ENCODE measurements at regions not wholly inside any gene's neighbourhood (a gene's known extent, or its start where the extent isn't known, plus 50 kb on each side); places are given as distances from the start of the nearest gene placed in this dataset.

- CTCF ChIA-PET: interaction anchor here (0.8 kb wide), 1 partner anchor 27 kb away, joined by 13 read pairs; no protein-coding TSS in a partner anchor
- TF ChIP-seq, protein P1, sequence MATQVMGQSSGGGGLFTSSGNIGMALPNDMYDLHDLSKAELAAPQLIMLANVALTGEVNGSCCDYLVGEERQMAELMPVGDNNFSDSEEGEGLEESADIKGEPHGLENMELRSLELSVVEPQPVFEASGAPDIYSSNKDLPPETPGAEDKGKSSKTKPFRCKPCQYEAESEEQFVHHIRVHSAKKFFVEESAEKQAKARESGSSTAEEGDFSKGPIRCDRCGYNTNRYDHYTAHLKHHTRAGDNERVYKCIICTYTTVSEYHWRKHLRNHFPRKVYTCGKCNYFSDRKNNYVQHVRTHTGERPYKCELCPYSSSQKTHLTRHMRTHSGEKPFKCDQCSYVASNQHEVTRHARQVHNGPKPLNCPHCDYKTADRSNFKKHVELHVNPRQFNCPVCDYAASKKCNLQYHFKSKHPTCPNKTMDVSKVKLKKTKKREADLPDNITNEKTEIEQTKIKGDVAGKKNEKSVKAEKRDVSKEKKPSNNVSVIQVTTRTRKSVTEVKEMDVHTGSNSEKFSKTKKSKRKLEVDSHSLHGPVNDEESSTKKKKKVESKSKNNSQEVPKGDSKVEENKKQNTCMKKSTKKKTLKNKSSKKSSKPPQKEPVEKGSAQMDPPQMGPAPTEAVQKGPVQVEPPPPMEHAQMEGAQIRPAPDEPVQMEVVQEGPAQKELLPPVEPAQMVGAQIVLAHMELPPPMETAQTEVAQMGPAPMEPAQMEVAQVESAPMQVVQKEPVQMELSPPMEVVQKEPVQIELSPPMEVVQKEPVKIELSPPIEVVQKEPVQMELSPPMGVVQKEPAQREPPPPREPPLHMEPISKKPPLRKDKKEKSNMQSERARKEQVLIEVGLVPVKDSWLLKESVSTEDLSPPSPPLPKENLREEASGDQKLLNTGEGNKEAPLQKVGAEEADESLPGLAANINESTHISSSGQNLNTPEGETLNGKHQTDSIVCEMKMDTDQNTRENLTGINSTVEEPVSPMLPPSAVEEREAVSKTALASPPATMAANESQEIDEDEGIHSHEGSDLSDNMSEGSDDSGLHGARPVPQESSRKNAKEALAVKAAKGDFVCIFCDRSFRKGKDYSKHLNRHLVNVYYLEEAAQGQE (IDR thresholded peaks at IDR 0.05; ENCODE audit: insufficient read depth in 1 of 2, low read depth in 2 of 2, low read length in 1 of 2): no peak
- DNase-seq (ENCODE audit: low read depth, low spot score) (no peak), ATAC-seq (no peak)
- no peaks in the 10 kb centered on the region for H3K9me3 ChIP-seq (ENCODE audit: control insufficient read depth, insufficient read depth, low read depth, low read length)
- POLR2A ChIA-PET: no interaction called here
- in situ Hi-C loops (cut with HindIII; ENCODE audit: low pct_unique_long_range_greater_than_20kb, low sequenced_read_pairs) (no loop called here), intact Hi-C loops (cut with micrococcal nuclease; ENCODE audit: unreplicated experiment) (no loop called here)
- peaks cover 94% of the 10 kb centered on the region for H3K4me1 ChIP-seq (ENCODE audit: control insufficient read depth, insufficient read depth, low read length)
- BruUV-seq (replicated peaks): no TSS peak
- peaks cover 3% of the 10 kb centered on the region; the same call in 1 of the 2 replicates for H3K36me3 ChIP-seq (ENCODE audit: control insufficient read depth, insufficient read depth, low read length)
- H3K27ac ChIP-seq (ENCODE audit: low read length): peak overlapping the region; percentile 99
- 0 out of 4 replicates have a peak overlapping the region, but pooled peaks of 1 of the 2 experiments have one; percentile 35 for H3K4me3 ChIP-seq (ENCODE audit: low read depth in 2 of 2, low read length in 2 of 2)
- H3K27me3 ChIP-seq (ENCODE audit: control insufficient read depth, insufficient read depth, low read length): no peaks in the 10 kb centered on the region
These were observed 60.8 kb upstream of the PPARA start for GRCh38 chr22:46089426-46090035.

DNA sequence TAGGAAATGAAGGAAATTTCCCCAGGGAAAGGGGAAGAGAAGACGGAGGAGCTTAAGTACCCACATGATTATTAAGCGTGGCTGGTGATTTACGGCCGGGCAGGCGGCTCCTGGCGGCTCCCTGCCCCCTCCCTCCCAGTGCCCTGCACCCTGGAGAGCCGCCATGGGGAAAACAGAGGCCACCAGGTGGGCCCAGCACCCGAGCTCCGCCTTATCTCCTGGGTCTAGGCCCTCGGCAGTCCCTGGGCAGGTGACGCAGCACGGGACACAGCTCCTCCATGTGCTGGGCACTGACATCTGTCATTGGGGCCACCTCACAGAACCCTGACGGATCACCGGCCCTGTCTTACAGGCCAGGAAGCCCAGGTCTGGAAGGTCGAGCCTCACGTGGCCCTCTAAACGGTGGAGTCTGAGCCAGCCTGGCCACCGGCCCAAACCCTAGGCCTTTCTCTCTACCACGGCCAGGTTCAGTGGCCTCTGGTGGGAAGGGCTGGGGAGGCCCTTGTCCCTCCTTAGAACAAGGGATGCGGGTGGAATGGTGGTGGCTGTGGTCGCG lies 60.2 kb upstream of the PPARA start:
- Histone ChIP-seq H3K4me1 (ENCODE audit: control insufficient read depth, insufficient read depth, low read length) (peaks cover 94% of the 10 kb centered on the region), H3K27ac (ENCODE audit: low read length) (peak overlapping the region; percentile 99), H3K36me3 (ENCODE audit: control insufficient read depth, insufficient read depth, low read length) (peaks cover 3% of the 10 kb centered on the region; the same call in 1 of the 2 replicates), H3K9me3 (ENCODE audit: control insufficient read depth, insufficient read depth, low read depth, low read length) (no peaks in the 10 kb centered on the region), H3K4me3 (ENCODE audit: low read depth in 2 of 2, low read length in 2 of 2) (0 out of 4 replicates have a peak overlapping the region, but pooled peaks of 1 of the 2 experiments have one; percentile 18), H3K27me3 (ENCODE audit: control insufficient read depth, insufficient read depth, low read length) (no peaks in the 10 kb centered on the region)
- in situ Hi-C loops (cut with HindIII; ENCODE audit: low pct_unique_long_range_greater_than_20kb, low sequenced_read_pairs): no loop called here
- ATAC-seq (0 out of 2 replicates have a peak, but pooled peaks have one; percentile 1), DNase-seq (ENCODE audit: low read depth, low spot score) (no peak)
- TF ChIP-seq CTCF (IDR thresholded peaks at IDR 0.05): no peak
- TF ChIP-seq POLR2AphosphoS5 (IDR thresholded peaks at IDR 0.05; ENCODE audit: low read depth, low read length): peak; percentile 44; the same call in 1 of the 2 replicates
- TF ChIP-seq, protein P1 (IDR thresholded peaks at IDR 0.05; ENCODE audit: insufficient read depth in 1 of 2, low read depth in 2 of 2, low read length in 1 of 2): no peak
- ChIA-PET CTCF (no interaction called here), POLR2A (no interaction called here)
- no TSS peak for BruUV-seq (replicated peaks)
- intact Hi-C loops (cut with micrococcal nuclease; ENCODE audit: unreplicated experiment): no loop called here

All from Panc1 (cell line).